ENCODE measurements at regions not wholly inside any gene's neighbourhood (a gene's known extent, or its start where the extent isn't known, plus 50 kb on each side); places are given as distances from the start of the nearest gene placed in this dataset.

- no peak for DNase-seq
- TF ChIP-seq, protein P1, sequence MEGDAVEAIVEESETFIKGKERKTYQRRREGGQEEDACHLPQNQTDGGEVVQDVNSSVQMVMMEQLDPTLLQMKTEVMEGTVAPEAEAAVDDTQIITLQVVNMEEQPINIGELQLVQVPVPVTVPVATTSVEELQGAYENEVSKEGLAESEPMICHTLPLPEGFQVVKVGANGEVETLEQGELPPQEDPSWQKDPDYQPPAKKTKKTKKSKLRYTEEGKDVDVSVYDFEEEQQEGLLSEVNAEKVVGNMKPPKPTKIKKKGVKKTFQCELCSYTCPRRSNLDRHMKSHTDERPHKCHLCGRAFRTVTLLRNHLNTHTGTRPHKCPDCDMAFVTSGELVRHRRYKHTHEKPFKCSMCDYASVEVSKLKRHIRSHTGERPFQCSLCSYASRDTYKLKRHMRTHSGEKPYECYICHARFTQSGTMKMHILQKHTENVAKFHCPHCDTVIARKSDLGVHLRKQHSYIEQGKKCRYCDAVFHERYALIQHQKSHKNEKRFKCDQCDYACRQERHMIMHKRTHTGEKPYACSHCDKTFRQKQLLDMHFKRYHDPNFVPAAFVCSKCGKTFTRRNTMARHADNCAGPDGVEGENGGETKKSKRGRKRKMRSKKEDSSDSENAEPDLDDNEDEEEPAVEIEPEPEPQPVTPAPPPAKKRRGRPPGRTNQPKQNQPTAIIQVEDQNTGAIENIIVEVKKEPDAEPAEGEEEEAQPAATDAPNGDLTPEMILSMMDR (IDR thresholded peaks at IDR 0.05), result no peak
Observed at GRCh38 chr5:123756318-123756665, 244.3 kb downstream of the CSNK1G3 start.

GRCh38 chr5:123755653-123756317, 243.8 kb downstream of the CSNK1G3 start:
- ATAC-seq (peak in 1 of 4 donors; percentile 54), FAIRE-seq (no peak)
- 41 to 45% methylated on average over 5 of the region's 5 CpGs for WGBS, 2 donors

More at GRCh38 chr5:123756318-123756665, 244.3 kb downstream of the CSNK1G3 start:
- Histone ChIP-seq H3K27ac (no peak overlapping the region), H3K4me1 (peaks cover 0 to 12% (median 5%) of the 10 kb centered on the region in 3 donors), H3K9me3 (no peaks in the 10 kb centered on the region), H3K4me3 (no peak overlapping the region), H3K36me3 (no peaks in the 10 kb centered on the region), H3K27me3 (no peaks in the 10 kb centered on the region)
- intact Hi-C loops (cut with DNase I), result no loop called here
- peak; percentile 23 for FAIRE-seq
- WGBS, 2 donors, result 6 to 10% methylated on average over 2 of the region's 2 CpGs
- ATAC-seq, result peak in 2 of 4 donors; percentile 53 to 66

DNA sequence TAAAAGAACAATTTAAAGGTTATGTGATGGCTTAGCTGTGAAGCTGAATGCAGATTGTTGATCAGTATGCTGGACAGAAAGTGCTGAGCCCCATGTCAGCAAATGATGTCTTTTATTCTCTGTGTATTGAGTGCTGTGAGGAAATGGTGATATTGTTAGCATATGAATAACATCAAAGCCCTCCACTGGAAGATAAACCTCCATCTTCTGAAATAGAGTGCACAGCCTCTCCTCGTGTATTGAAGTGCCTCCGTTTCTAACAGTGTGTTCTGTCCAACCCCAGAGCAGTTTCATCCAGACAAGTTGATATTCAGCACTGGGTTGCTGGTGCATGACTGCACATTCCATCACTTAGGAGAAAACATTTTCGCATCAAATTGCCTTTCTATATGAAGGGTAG, 242.9 kb downstream of the CSNK1G3 start:
- Histone ChIP-seq H3K36me3 (no peaks in the 10 kb centered on the region), H3K4me3 (no peak overlapping the region), H3K27me3 (no peaks in the 10 kb centered on the region), H3K4me1 (peaks cover 0 to 12% (median 5%) of the 10 kb centered on the region in 3 donors), H3K9me3 (no peaks in the 10 kb centered on the region), H3K27ac (no peak overlapping the region)
- intact Hi-C loops (cut with DNase I), result no loop called here
- TF ChIP-seq, protein P1 (IDR thresholded peaks at IDR 0.05), result no peak
- 82% methylated on average over 3 of the region's 3 CpGs for WGBS, 2 donors
- no peak for DNase-seq
- ATAC-seq, result no peak
- no peak for FAIRE-seq

More at GRCh38 chr5:123755653-123756317, 243.8 kb downstream of the CSNK1G3 start:
- Histone ChIP-seq H3K4me1 (peaks cover 0 to 12% (median 5%) of the 10 kb centered on the region in 3 donors), H3K27me3 (no peaks in the 10 kb centered on the region), H3K36me3 (no peaks in the 10 kb centered on the region), H3K4me3 (no peak overlapping the region), H3K9me3 (no peaks in the 10 kb centered on the region), H3K27ac (no peak overlapping the region)
- intact Hi-C loops (cut with DNase I), result no loop called here
- no peak for DNase-seq
- TF ChIP-seq, protein P1 (IDR thresholded peaks at IDR 0.05), result no peak

DNA sequence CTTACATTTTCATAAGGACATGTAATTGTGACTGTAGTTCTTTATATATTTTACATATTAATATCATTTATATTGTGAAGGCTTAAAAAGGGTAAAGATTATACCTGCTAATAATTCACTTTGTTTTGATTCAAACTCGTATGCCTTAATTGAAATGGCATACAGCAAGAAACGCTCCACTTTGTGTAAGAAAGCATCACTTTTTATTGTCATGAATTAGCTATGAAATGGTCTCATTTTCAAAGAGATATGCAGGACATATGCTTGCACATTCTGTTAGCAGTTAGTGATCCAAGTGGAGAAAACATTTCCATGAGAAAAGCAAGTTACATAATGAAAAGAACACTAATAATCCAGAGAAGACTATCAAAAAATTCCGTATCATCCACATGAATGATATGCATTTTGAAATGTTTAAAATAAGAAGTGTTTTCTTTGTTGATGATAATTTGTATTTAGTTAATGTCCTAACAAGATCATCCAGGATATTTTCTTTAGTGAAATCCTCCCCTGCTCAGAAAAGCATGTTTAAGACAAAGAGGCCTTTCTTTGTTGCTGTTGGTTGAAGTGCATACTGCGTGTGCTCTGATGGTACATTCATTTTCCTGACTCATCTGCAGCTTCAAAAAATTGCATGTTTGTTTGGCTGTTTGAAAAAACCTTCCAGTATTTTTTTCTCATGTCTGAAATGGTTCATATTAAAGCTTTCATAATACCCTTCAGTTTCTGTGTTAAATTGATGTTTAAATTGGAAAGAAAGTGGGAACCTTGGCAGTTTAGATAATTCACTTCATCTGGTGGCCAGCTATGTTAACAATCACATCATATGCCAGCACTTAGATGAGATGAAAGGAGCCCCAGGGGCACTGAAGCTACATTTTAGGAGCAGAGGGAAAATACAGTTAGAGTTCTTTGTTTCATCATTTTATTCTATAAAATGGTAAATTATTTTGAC, 242.2 kb downstream of the CSNK1G3 start:
- no peak overlapping the region for H3K4me3 ChIP-seq
- intact Hi-C loops (cut with DNase I), result no loop called here
- FAIRE-seq (no peak), DNase-seq (no peak), ATAC-seq (no peak)
- no peaks in the 10 kb centered on the region for H3K9me3 ChIP-seq
- 82 to 86% methylated on average over 4 of the region's 4 CpGs for WGBS, 2 donors
- no peaks in the 10 kb centered on the region for H3K36me3 ChIP-seq
- H3K27me3 ChIP-seq, result no peaks in the 10 kb centered on the region
- H3K4me1 ChIP-seq, result peaks cover 0 to 12% (median 5%) of the 10 kb centered on the region in 3 donors
- H3K27ac ChIP-seq, result no peak overlapping the region
- TF ChIP-seq, protein P1 (IDR thresholded peaks at IDR 0.05), result no peak
